ENCODE measurements at regions not wholly inside any gene's neighbourhood (a gene's known extent, or its start where the extent isn't known, plus 50 kb on each side); places are given as distances from the start of the nearest gene placed in this dataset.

DNA sequence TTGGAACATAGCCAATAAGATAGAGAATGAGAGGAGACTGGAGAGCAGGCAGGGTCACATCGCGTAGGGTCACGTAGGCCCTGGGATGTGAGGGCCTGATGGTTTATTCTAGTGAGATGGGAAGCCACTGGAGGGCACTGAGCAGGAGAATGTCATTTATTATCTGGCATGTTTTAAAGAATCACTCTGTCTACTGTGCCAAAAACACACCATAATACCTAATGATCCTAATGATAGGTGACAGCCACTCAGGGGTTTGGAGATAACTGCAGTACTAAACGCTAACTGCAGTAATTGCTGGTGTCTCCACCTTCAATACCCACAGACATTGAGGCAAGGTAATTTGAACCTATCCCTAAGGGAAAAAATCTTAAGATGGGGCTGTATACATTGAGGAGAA is 185.4 kb downstream of the TTLL7 start:
- DNase-seq, result no peak

DNA sequence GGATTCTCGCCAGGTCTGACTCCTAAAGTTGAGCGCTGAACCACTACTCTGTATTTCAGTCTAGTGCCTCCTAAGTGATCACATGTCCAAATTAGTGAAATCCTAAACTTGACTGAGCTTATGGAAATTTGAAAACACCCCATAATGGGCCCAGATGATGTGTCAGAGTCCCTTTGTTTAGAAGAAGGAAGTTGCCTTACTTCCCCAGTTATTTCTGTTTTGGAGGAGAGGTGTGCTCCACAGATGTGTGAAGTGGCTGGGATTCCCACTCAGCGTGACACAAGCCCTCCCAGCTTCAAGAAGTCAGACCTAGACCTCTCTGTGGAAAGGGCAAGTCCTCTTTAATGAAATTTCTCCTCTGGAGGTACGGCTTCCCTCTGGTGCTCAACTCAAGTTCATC is 188.8 kb downstream of the TTLL7 start:
- DNase-seq, result no peak

DNA sequence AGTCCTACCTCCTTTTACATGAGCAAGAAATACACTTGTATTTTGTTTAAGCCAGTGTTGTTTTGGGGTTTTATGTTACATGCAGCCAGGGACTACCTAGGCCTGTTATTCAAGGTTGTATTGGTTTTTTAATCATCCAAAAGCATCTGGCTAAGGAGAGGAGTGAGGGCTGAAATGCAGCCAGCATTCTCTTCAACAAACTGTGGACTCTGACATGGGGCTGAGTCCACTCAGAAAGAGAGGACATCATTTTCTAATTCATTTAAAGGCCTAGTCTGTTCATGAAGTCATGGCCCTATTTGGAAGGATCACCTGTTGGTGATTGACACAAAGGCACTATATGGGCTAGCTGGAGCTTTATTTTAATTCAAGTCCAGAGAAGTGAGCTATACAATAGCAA is 190.4 kb downstream of the TTLL7 start:
- no peak for DNase-seq

GRCh38 chr1:83807821-83808220 is 191.1 kb downstream of the TTLL7 start:
- DNase-seq, result no peak

GRCh38 chr1:83807231-83807630 is 191.7 kb downstream of the TTLL7 start:
- DNase-seq, result no peak

- DNase-seq, result no peak
Measured at GRCh38 chr1:83805921-83806320, 193.0 kb downstream of the TTLL7 start.

- no peak for DNase-seq
Measured at GRCh38 chr1:83802460-83803152, 196.3 kb downstream of the TTLL7 start.

- DNase-seq, result no peak
Measured at GRCh38 chr1:83802023-83802422, 196.9 kb downstream of the TTLL7 start.

GRCh38 chr1:83800066-83800465 is 198.9 kb downstream of the TTLL7 start:
- peak; percentile 33 for DNase-seq

DNA sequence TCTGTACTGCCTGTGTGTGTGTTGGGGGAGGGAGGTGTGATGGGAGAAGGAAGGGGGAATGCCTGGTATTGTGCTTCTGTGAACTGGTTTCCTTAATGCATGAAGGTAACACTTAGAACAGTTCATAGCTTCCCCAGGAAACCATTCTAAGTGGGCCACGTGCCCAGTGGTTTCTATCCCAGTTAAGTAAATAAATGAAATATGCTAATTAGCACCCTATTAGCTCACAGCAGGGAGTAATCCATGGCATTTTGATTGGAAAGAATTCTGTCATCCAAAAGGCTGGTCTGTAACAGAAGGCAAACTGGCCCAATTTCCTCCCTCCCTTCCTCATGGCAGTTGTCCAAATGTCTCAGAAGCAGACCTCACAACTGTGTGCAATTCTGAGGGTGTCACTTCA is 199.3 kb downstream of the TTLL7 start:
- no peak for DNase-seq

GRCh38 chr1:83798965-83799364 is 200.0 kb downstream of the TTLL7 start:
- no peak for DNase-seq

DNA sequence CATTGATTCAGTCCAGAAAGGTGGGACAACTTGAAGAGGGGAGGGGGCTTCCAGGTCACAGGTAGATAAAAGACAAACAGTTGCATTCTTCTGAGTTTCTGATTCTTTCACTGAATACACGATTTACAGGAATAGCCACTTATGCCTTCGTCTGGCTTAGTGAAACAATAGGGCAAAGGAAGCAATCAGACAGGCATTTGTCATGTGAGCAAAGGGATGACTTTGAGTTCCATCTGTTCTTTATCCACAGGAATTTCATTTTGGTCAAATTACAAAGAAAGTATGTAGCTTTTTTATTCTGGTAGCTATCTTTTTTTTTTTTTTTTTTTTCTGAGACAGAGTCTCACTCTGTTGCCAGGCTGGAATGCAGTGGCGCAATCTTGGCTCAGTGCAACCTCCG is 202.5 kb downstream of the TTLL7 start:
- no peak for DNase-seq

- DNase-seq, result no peak
Measured at GRCh38 chr1:83794384-83794783, 204.5 kb downstream of the TTLL7 start.

DNA sequence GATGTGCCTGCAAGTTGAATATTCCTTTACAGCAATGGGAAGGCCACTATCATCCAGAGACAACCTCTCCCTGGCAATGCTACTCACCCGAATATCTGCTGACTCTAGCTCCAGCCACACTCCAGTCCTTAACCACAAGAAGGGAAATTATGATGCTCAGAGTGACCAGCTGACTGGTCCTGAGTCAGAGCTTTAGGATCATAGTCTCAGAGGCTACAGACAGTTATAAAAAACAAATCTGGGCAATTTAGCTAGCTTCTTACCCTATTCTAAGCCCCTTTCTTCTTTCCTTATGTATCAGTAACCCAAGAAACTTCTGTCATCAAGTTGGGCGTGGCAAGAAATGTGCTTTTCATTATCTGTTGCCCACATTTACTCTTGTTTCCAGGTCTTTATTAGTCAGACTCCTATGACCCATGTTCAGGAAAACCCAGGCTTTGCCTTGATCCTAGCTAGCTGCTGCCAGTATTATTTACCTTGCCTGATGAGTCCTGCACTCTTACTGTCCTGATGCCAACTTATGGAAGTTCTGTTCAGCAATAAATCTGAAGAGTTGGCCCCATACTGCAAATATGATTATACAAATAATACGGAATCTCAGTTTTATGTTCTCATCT is 207.0 kb downstream of the TTLL7 start:
- no peak for DNase-seq

GRCh38 chr1:83790446-83790845 is 208.5 kb downstream of the TTLL7 start:
- no peak for DNase-seq

DNA sequence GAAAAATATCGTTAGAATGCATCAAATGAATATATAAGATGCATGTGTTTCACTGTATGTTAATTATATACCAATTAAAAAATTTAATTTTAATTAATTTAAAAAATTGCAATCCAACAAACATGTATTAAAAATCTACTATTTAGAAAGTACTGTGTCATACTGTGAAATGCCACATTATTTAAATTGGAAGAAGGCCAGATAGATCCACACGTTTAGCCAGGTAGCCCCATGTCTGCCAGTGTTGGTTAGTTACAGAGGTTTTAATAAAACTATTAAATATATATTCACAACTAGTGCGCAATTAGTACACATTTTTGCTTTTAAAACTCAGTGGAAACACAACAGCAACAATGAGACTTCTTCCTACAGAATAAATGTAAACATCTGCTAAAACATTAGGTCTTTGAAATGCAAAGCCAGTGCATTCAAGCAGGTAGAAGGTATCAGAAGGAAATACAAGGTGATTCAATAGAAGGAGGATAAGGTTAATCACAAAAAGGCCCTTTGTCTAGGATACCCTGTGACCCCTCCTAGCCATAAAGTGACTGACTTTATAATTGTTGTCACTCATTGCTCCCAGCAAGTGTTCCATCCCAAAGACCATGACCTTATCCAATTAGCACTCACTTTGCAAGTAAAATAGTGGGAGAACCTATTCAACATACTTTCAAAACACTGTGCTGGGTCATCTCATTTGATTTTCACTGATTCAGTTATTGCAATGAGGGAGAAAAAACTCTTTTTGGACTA is 211.5 kb downstream of the TTLL7 start:
- DNase-seq, result no peak

DNA sequence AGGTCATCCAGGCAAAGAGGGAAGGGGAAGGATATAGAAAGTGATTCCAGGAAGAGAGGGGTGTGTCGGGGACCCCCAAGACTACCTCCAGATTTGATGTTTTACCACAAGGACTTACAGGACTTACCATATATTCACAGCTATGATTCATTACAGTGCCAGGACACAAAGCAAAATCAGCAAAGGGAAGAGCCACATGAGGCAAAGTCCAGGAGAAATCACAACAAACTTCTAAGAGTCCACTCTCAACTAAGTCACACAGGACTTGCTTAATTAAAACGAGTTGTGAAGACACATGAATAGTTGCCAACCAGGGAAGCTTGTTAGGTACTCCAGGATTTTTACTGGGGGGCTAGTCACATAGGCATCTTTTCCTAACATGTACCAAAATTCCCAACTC is 217.3 kb downstream of the TTLL7 start:
- DNase-seq, result no peak

DNA sequence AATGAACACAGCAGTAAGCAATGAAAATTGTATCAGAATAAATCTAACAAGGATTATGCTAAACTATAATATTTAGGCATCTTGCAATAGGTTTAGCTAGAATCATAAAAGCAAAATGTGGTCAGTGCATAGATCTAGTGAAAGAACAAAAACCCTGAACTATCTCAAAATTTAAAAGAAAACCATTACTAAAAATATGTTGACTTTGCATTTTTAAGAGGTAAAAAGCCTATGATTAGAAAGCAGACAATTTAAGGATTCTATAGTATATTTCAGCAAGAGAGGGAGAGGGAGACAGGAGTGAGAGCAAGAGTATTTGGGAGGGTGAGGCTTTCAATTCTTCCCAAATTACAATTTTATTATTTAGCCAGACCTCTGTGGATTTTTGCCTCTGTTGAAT is 219.4 kb downstream of the TTLL7 start:
- DNase-seq, result no peak

- DNase-seq, result no peak
Measured at GRCh38 chr1:83777758-83778101, 221.2 kb downstream of the TTLL7 start.

DNA sequence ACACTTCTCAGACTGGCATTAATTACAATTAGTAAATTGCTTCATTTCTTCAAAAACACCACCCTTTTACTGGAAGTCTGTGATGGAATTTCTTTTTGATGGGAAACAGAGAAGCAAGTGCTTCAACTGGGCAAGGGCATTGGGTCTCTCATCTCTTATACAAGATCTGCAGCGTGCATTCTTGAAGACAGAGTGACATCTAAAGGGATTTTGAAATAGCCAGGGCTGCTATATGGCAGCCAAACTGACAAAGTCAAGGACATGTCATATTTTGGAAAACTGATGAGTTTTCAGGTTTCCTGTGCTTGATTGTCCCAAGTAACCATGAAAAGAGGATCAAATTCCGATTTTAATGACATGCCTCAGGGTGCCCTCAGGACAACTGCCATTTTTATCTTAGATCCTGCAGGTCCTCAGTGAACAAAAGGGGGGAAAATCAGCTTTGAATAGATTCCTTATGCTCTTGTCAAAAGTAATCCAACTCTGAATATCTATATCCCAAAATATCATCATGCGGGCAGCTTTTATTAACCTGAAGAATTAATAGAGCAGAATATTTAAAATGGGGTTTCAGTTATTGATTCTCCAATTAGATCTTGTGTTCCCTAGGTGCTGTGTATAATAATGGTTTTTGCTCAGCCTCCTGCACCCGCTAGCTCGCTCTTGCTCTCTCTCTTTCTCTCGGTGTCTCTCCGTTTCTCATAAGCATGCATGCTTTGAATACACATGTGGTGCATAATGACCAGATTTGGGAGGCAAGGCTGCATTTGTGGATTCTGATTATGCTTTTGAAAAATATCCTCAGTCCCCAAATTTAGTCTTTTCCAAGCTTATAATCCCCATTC is 221.8 kb downstream of the TTLL7 start:
- no peak for DNase-seq

DNA sequence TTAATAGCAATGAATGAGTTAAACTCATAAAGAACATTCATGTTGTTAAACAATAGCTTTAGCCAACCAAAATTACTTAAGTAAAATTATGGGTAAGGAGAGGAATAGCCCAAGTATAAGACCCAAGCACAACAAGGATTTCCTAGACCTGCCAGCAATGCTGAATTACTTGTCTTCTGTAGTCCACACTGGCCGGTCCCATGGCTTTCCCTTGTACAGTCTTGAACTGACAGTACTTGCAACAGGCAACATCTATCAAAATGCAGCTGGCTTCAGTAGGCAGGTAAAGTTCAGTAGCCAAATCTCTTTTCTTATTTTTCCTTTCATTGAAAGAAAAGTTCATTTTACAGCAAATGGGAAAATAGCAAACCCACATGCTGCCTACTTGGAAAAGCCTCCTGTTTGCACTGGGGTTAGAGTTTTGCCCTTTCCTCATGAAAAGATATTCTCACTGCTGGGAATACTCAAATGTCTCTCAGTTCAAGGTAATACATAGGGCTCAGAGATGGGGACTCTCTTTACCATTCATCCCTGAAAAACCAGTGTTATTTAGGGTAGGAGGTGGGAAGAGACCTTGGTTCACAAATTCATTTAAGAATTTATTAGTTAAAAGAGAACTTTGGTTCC is 222.8 kb downstream of the TTLL7 start:
- no peak for DNase-seq

DNA sequence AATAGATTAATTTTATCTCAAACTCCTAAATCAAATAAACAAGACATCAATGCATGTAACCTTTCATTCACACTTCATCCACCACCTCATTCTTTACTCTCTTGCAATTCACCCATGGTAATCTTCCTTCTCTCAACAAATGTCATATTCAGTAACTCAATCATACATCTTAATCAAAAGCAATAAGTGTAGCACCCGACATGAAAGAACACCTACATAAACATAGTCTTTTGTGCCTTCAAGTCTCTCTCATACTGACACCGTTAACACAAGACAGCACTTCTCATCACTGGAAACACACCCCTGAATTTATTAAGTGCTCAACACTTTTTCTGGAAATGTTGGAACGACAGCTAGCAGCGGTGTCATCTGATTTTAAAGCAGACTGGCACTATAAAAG is 225.9 kb downstream of the TTLL7 start:
- DNase-seq, result no peak

GRCh38 chr1:83770319-83770661 is 228.6 kb downstream of the TTLL7 start:
- DNase-seq, result no peak

All from left hindlimb (tissue), 1 donor.